ENCODE measurements at regions not wholly inside any gene's neighbourhood (a gene's known extent, or its start where the extent isn't known, plus 50 kb on each side); places are given as distances from the start of the nearest gene placed in this dataset.

DNA sequence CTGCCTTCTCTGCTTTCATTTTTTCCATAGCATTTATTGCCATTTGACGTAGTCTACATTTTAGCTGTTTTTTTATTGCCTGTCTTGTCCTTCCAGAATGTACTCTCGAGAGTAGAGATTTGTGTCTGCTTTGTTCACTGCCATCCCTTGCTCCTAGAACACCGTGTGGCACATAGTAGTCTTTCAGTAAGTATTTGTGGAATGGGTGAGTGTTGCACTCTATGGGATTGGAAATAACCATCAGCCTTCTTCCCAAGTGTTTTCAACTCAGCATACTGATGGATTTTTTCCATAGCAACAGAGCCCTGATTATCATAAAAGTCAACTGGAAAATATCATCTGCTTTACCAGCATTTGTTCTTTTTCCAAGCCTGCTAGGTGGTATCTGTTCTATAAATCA lies 462.6 kb downstream of the ENC1 start:
- H3K36me3 Mint-ChIP-seq (ENCODE audit: unreplicated experiment): peaks cover 3% of the 10 kb centered on the region

DNA sequence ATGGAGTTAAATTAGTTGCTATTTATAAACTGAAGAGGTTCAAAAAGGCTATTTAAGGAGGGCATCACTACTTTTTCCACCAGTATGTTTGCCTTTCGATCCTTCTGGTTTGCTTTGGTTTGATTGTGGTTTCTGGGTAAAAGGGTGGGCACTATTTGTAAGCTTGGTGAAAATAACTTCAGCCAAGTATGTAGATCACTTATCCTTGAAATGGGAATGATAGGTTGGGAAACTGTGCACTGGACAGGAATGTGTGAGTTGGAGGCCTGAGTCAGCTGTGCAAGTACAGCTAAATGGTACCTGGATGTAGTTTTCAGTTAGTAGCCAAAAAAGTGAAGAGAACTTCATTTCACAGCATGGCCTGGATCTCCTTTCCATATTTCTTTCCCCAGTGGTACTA lies 466.2 kb downstream of the ENC1 start:
- Mint-ChIP-seq H3K4me3 (ENCODE audit: unreplicated experiment) (no peak overlapping the region), H3K27ac (ENCODE audit: unreplicated experiment) (no peak overlapping the region), H3K36me3 (ENCODE audit: unreplicated experiment) (peaks cover 9% of the 10 kb centered on the region), H3K27me3 (ENCODE audit: unreplicated experiment) (no peaks in the 10 kb centered on the region), H3K9me3 (ENCODE audit: unreplicated experiment) (peaks cover 10% of the 10 kb centered on the region), H3K4me1 (ENCODE audit: low read depth, unreplicated experiment) (no peaks in the 10 kb centered on the region)
- no peak for DNase-seq
- TF ChIP-seq, protein P1, sequence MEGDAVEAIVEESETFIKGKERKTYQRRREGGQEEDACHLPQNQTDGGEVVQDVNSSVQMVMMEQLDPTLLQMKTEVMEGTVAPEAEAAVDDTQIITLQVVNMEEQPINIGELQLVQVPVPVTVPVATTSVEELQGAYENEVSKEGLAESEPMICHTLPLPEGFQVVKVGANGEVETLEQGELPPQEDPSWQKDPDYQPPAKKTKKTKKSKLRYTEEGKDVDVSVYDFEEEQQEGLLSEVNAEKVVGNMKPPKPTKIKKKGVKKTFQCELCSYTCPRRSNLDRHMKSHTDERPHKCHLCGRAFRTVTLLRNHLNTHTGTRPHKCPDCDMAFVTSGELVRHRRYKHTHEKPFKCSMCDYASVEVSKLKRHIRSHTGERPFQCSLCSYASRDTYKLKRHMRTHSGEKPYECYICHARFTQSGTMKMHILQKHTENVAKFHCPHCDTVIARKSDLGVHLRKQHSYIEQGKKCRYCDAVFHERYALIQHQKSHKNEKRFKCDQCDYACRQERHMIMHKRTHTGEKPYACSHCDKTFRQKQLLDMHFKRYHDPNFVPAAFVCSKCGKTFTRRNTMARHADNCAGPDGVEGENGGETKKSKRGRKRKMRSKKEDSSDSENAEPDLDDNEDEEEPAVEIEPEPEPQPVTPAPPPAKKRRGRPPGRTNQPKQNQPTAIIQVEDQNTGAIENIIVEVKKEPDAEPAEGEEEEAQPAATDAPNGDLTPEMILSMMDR (IDR thresholded peaks at IDR 0.05; ENCODE audit: partially characterized antibody, unreplicated experiment): no peak

More for the DNA sequence above, 462.6 kb downstream of the ENC1 start:
- H3K27ac Mint-ChIP-seq (ENCODE audit: unreplicated experiment): no peak overlapping the region
- H3K9me3 Mint-ChIP-seq (ENCODE audit: unreplicated experiment): peaks cover 11% of the 10 kb centered on the region
- no peaks in the 10 kb centered on the region for H3K27me3 Mint-ChIP-seq (ENCODE audit: unreplicated experiment)
- DNase-seq: no peak
- H3K4me3 Mint-ChIP-seq (ENCODE audit: unreplicated experiment): no peak overlapping the region
- TF ChIP-seq, protein P1 (IDR thresholded peaks at IDR 0.05; ENCODE audit: partially characterized antibody, unreplicated experiment): no peak
- H3K4me1 Mint-ChIP-seq (ENCODE audit: low read depth, unreplicated experiment): peaks cover 7% of the 10 kb centered on the region

DNA sequence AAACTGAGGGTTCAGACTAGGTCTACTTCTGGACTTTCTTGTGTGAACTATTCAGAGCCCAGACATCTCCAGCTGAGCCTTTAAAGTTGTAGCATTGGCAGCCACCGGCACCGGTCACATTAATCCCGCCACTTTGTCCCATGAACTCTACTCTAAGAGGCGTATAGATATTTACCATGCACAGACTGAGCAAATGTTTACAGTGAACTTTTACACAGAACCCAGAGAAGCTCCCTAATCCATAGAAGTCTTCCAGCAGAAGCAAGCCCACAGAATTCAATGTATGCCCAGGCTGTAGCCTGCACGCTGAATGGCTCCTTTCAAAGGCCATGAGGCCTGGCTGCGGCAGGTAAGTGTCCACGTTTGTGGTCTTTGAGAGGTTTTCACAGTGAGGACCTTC lies 466.9 kb downstream of the ENC1 start:
- no peak for DNase-seq
- Mint-ChIP-seq H3K4me1 (ENCODE audit: low read depth, unreplicated experiment) (no peaks in the 10 kb centered on the region), H3K27me3 (ENCODE audit: unreplicated experiment) (no peaks in the 10 kb centered on the region), H3K27ac (ENCODE audit: unreplicated experiment) (no peak overlapping the region), H3K4me3 (ENCODE audit: unreplicated experiment) (no peak overlapping the region), H3K9me3 (ENCODE audit: unreplicated experiment) (peaks cover 10% of the 10 kb centered on the region), H3K36me3 (ENCODE audit: unreplicated experiment) (peaks cover 9% of the 10 kb centered on the region)
- TF ChIP-seq, protein P1 (IDR thresholded peaks at IDR 0.05; ENCODE audit: partially characterized antibody, unreplicated experiment): no peak

DNA sequence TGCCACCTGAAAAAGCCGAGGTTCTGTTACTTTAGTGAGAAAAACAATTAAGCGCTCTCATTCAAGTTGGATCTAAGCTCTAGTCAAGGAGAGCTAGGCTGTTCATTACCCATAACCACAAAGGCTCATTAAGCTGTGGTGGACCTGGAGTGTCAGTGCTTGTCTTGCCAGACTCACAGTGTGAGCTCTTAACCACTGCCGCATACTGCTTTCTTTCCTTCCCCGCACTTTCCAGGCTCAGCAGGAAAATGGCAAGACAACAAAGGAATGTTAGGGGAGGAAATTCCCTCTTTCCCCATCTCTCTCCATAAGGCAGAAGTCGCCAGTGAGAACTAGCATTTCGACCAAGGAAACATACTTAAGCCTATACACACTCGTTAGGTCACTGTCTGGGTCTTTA lies 467.3 kb downstream of the ENC1 start:
- Mint-ChIP-seq H3K4me3 (ENCODE audit: unreplicated experiment) (no peak overlapping the region), H3K27ac (ENCODE audit: unreplicated experiment) (no peak overlapping the region), H3K4me1 (ENCODE audit: low read depth, unreplicated experiment) (no peaks in the 10 kb centered on the region), H3K36me3 (ENCODE audit: unreplicated experiment) (peaks cover 9% of the 10 kb centered on the region), H3K9me3 (ENCODE audit: unreplicated experiment) (peaks cover 10% of the 10 kb centered on the region), H3K27me3 (ENCODE audit: unreplicated experiment) (no peaks in the 10 kb centered on the region)
- TF ChIP-seq, protein P1 (IDR thresholded peaks at IDR 0.05; ENCODE audit: partially characterized antibody, unreplicated experiment): no peak
- DNase-seq: no peak

DNA sequence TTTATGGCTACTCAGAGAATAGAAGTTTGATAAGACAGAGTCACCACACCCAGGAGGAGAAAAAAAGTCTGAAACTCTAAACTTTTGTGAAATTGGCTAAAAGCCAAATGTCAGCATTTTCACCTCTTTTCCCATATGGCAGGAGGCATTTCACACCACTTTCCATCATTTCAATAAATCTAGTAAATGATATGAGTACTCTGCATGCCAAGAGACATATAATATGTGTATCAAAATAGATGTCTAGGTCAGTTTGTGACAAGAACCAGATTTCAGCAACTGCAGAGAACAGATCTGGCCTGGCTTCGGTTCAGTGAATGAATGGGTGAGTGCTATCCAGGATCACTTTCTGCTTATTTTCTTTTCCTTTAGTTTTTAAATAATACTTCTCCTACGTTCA lies 470.8 kb downstream of the ENC1 start:
- no peak for DNase-seq
- TF ChIP-seq, protein P1 (IDR thresholded peaks at IDR 0.05; ENCODE audit: partially characterized antibody, unreplicated experiment): no peak
- Mint-ChIP-seq H3K4me1 (ENCODE audit: low read depth, unreplicated experiment) (peaks cover 10% of the 10 kb centered on the region), H3K36me3 (ENCODE audit: unreplicated experiment) (peaks cover 9% of the 10 kb centered on the region), H3K9me3 (ENCODE audit: unreplicated experiment) (peaks cover 9% of the 10 kb centered on the region), H3K27me3 (ENCODE audit: unreplicated experiment) (peaks cover 7% of the 10 kb centered on the region), H3K4me3 (ENCODE audit: unreplicated experiment) (no peak overlapping the region), H3K27ac (ENCODE audit: unreplicated experiment) (no peak overlapping the region)
